Sigmoid colon (tissue), 4 donors: ENCODE measurements at regions not wholly inside any gene's neighbourhood (a gene's known extent, or its start where the extent isn't known, plus 50 kb on each side); places are given as distances from the start of the nearest gene placed in this dataset.

Experiments used
- EP300 ChIP-seq, 4 donors: sonication (generic); formaldehyde crosslinking; IDR thresholded peaks; one replicate each; pipeline ENCODE4 v1.6.1; 2017; ENCODE audit warnings: antibody characterized with exemption in 4 of 4
- POLR2A ChIP-seq, 2 donors: fragments of 450-650 bp; IDR thresholded peaks; one replicate each; pipeline ENCODE4 v1.6.1; 2016; ENCODE audit warnings: antibody characterized with exemption in 2 of 2, mild to moderate bottlenecking in 2 of 2, moderate library complexity in 2 of 2
- POLR2AphosphoS5 ChIP-seq, 4 donors: sonication (generic); formaldehyde crosslinking; IDR thresholded peaks; one replicate each; pipeline ENCODE4 v1.6.1; 2017; ENCODE audit warnings: antibody characterized with exemption in 4 of 4
- TF ChIP-seq, protein P1 (sequence below), 4 experiments: fragments of 450-650 bp in 3 of 4; fragments of 200-600 bp in 1 of 4; IDR thresholded peaks; one replicate each; pipeline ENCODE4 v1.5.1; 2016 to 2019; ENCODE audit warnings: antibody characterized with exemption in 4 of 4, mild to moderate bottlenecking in 3 of 4, moderate library complexity in 2 of 4

GRCh38 chr13:112012016-112012704 is 54.8 kb upstream of the SOX1 start:
- TF ChIP-seq, protein P1, sequence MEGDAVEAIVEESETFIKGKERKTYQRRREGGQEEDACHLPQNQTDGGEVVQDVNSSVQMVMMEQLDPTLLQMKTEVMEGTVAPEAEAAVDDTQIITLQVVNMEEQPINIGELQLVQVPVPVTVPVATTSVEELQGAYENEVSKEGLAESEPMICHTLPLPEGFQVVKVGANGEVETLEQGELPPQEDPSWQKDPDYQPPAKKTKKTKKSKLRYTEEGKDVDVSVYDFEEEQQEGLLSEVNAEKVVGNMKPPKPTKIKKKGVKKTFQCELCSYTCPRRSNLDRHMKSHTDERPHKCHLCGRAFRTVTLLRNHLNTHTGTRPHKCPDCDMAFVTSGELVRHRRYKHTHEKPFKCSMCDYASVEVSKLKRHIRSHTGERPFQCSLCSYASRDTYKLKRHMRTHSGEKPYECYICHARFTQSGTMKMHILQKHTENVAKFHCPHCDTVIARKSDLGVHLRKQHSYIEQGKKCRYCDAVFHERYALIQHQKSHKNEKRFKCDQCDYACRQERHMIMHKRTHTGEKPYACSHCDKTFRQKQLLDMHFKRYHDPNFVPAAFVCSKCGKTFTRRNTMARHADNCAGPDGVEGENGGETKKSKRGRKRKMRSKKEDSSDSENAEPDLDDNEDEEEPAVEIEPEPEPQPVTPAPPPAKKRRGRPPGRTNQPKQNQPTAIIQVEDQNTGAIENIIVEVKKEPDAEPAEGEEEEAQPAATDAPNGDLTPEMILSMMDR (IDR thresholded peaks at IDR 0.05), result no peak
- TF ChIP-seq EP300 (IDR thresholded peaks at IDR 0.05) (no peak), POLR2AphosphoS5 (IDR thresholded peaks at IDR 0.05) (no peak), POLR2A (IDR thresholded peaks at IDR 0.05) (no peak)
